MM.1S (cell line): ENCODE measurements at regions not wholly inside any gene's neighbourhood (a gene's known extent, or its start where the extent isn't known, plus 50 kb on each side); places are given as distances from the start of the nearest gene placed in this dataset.

Experiments used
- DNase-seq: peaks from one replicate; pipeline ENCODE4 v3.0.0-alpha.2; 2015
- H2AFZ ChIP-seq: fragments of 300-600 bp; sonication (generic); 2 replicates; pipeline ENCODE4 v1.6.0; 2016; ENCODE audit warnings: antibody characterized with exemption, low read length
- H3F3A ChIP-seq: fragments of 300-600 bp; sonication (generic); 2 replicates; pipeline ENCODE4 v1.6.1; 2016; ENCODE audit warnings: mild to moderate bottlenecking, antibody characterized with exemption, low read length, moderate library complexity, mixed read lengths; ENCODE audit not compliant: insufficient read depth
- H3K27ac ChIP-seq: fragments of 300-600 bp; sonication (generic); 2 replicates; pipeline ENCODE4 v1.5.1; 2016; ENCODE audit warnings: mild to moderate bottlenecking, low read length
- H3K27me3 ChIP-seq: fragments of 300-600 bp; sonication (generic); replicated peaks from 2 replicates; pipeline ENCODE4 v1.6.0; 2016; ENCODE audit warnings: low read length; ENCODE audit not compliant: insufficient read depth
- H3K36me3 ChIP-seq: fragments of 300-600 bp; sonication (generic); replicated peaks from 2 replicates; pipeline ENCODE4 v1.6.1; 2016; ENCODE audit warnings: mild to moderate bottlenecking, low read length, mixed read lengths; ENCODE audit not compliant: insufficient read depth
- H3K4me1 ChIP-seq: fragments of 300-600 bp; sonication (generic); 2 replicates; pipeline ENCODE4 v1.6.1; 2016; ENCODE audit warnings: low read length, mixed read lengths
- H3K4me2 ChIP-seq: fragments of 300-600 bp; sonication (generic); 2 replicates; pipeline ENCODE4 v1.6.0; 2016; ENCODE audit warnings: low read depth, low read length
- H3K4me3 ChIP-seq: fragments of 300-600 bp; sonication (generic); 2 replicates; pipeline ENCODE4 v1.5.1; 2016; ENCODE audit warnings: low read length, mixed read lengths
- H3K79me2 ChIP-seq: fragments of 300-600 bp; sonication (generic); 2 replicates; pipeline ENCODE4 v1.6.1; 2016; ENCODE audit warnings: mixed run types, low read length, mixed read lengths
- H3K9ac ChIP-seq: fragments of 300-600 bp; sonication (generic); 2 replicates; pipeline ENCODE4 v1.6.1; 2016; ENCODE audit warnings: low read length, mixed read lengths
- H3K9me2 ChIP-seq: fragments of 300-600 bp; sonication (generic); replicated peaks from 2 replicates; pipeline ENCODE4 v1.6.1; 2016; ENCODE audit warnings: mild to moderate bottlenecking, low read length, mixed read lengths; ENCODE audit not compliant: insufficient read depth
- H3K9me3 ChIP-seq: fragments of 300-600 bp; sonication (generic); replicated peaks from 2 replicates; pipeline ENCODE4 v1.6.1; 2016; ENCODE audit warnings: mild to moderate bottlenecking, low read length, mixed read lengths; ENCODE audit not compliant: insufficient read depth
- H4K20me1 ChIP-seq: fragments of 300-600 bp; sonication (generic); 2 replicates; pipeline ENCODE4 v1.6.1; 2016; ENCODE audit warnings: mild to moderate bottlenecking, low read length, moderate library complexity, mixed read lengths; ENCODE audit not compliant: insufficient read depth
- EZH2 ChIP-seq: fragments of 300-600 bp; sonication (generic); optimal IDR thresholded peaks from 2 replicates; pipeline ENCODE3; 2017; ENCODE audit warnings: low read depth, mild to moderate bottlenecking, antibody characterized with exemption, low read length, mixed read lengths
- EZH2phosphoT487 ChIP-seq: fragments of 300-600 bp; sonication (generic); IDR thresholded peaks from 2 replicates; pipeline ENCODE4 v1.6.1; 2018; ENCODE audit warnings: antibody characterized with exemption, low read length
- TF ChIP-seq, protein P1 (sequence below): fragments of 300-600 bp; sonication (generic); IDR thresholded peaks from 2 replicates; pipeline ENCODE4 v1.5.1; 2016; ENCODE audit warnings: antibody characterized with exemption, low read length, mixed read lengths

- Histone ChIP-seq H3K79me2 (no peaks in the 10 kb centered on the region), H2AFZ (no peak overlapping the region), H3K9me2 (no peaks in the 10 kb centered on the region), H3K4me3 (no peak overlapping the region), H3K4me1 (no peaks in the 10 kb centered on the region), H3K4me2 (no peak overlapping the region), H3F3A (no peaks in the 10 kb centered on the region), H4K20me1 (no peaks in the 10 kb centered on the region), H3K36me3 (no peaks in the 10 kb centered on the region), H3K27me3 (no peaks in the 10 kb centered on the region), H3K9ac (no peak overlapping the region), H3K27ac (no peak overlapping the region), H3K9me3 (no peaks in the 10 kb centered on the region)
- TF ChIP-seq, protein P1, sequence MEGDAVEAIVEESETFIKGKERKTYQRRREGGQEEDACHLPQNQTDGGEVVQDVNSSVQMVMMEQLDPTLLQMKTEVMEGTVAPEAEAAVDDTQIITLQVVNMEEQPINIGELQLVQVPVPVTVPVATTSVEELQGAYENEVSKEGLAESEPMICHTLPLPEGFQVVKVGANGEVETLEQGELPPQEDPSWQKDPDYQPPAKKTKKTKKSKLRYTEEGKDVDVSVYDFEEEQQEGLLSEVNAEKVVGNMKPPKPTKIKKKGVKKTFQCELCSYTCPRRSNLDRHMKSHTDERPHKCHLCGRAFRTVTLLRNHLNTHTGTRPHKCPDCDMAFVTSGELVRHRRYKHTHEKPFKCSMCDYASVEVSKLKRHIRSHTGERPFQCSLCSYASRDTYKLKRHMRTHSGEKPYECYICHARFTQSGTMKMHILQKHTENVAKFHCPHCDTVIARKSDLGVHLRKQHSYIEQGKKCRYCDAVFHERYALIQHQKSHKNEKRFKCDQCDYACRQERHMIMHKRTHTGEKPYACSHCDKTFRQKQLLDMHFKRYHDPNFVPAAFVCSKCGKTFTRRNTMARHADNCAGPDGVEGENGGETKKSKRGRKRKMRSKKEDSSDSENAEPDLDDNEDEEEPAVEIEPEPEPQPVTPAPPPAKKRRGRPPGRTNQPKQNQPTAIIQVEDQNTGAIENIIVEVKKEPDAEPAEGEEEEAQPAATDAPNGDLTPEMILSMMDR, result no peak
- no peak for TF ChIP-seq EZH2
- TF ChIP-seq EZH2phosphoT487, result no peak
- no peak for DNase-seq
Measured at GRCh38 chr3:154660811-154661210, 230.8 kb upstream of the GPR149 start.

GRCh38 chr3:154658000-154658399 lies 228.0 kb upstream of the GPR149 start:
- Histone ChIP-seq H3F3A (no peaks in the 10 kb centered on the region), H3K9me2 (no peaks in the 10 kb centered on the region), H4K20me1 (no peaks in the 10 kb centered on the region), H2AFZ (no peak overlapping the region), H3K79me2 (no peaks in the 10 kb centered on the region), H3K9me3 (no peaks in the 10 kb centered on the region), H3K27ac (no peak overlapping the region), H3K36me3 (no peaks in the 10 kb centered on the region), H3K9ac (no peak overlapping the region), H3K4me2 (no peak overlapping the region), H3K27me3 (no peaks in the 10 kb centered on the region), H3K4me3 (no peak overlapping the region), H3K4me1 (no peaks in the 10 kb centered on the region)
- TF ChIP-seq, protein P1, result no peak
- no peak for TF ChIP-seq EZH2phosphoT487
- TF ChIP-seq EZH2, result no peak
- no peak for DNase-seq

GRCh38 chr3:154657218-154657617 lies 227.2 kb upstream of the GPR149 start:
- H2AFZ ChIP-seq, result no peak overlapping the region
- no peaks in the 10 kb centered on the region for H4K20me1 ChIP-seq
- no peak for DNase-seq

More at GRCh38 chr3:154657218-154657617, 227.2 kb upstream of the GPR149 start:
- Histone ChIP-seq H3K27me3 (no peaks in the 10 kb centered on the region), H3K9ac (no peak overlapping the region), H3K4me3 (no peak overlapping the region), H3F3A (no peaks in the 10 kb centered on the region), H3K4me2 (no peak overlapping the region), H3K9me2 (no peaks in the 10 kb centered on the region), H3K36me3 (no peaks in the 10 kb centered on the region), H3K9me3 (no peaks in the 10 kb centered on the region), H3K27ac (no peak overlapping the region), H3K79me2 (no peaks in the 10 kb centered on the region), H3K4me1 (no peaks in the 10 kb centered on the region)
- TF ChIP-seq EZH2phosphoT487, result no peak
- TF ChIP-seq, protein P1, result no peak
- no peak for TF ChIP-seq EZH2
